Glomerular endothelial cell (primary cell): ENCODE measurements at regions not wholly inside any gene's neighbourhood (a gene's known extent, or its start where the extent isn't known, plus 50 kb on each side); places are given as distances from the start of the nearest gene placed in this dataset.
A peak's percentile ranks its signal among the peaks of the same experiment; 100 is the strongest.
"Not testable (repeated sequence)": the region's sequence is repeated elsewhere in the genome, so short reads cannot be mapped to it uniquely, and the experiment has no call there.

Experiments
- DNase-seq: peaks from one replicate; pipeline ENCODE4 v3.0.0-alpha.2; 2011; ENCODE audit warnings: low read depth, low spot score; ENCODE audit errors: extremely low read depth

GRCh38 chr21:27525780-27526179, 558.9 kb upstream of the ADAMTS5 start:
- DNase-seq = no peak

- DNase-seq = peak; percentile 25
Measured at GRCh38 chr21:27519361-27519760, 552.5 kb upstream of the ADAMTS5 start.

- DNase-seq = not testable (repeated sequence)
Measured at GRCh38 chr21:27517177-27517576, 550.3 kb upstream of the ADAMTS5 start.

- no peak for DNase-seq
Measured at GRCh38 chr21:27515676-27516075, 548.8 kb upstream of the ADAMTS5 start.

GRCh38 chr21:27513825-27514224, 546.9 kb upstream of the ADAMTS5 start:
- no peak for DNase-seq

- DNase-seq = no peak
Measured at GRCh38 chr21:27513016-27513415, 546.1 kb upstream of the ADAMTS5 start.

GRCh38 chr21:27511233-27511632, 544.3 kb upstream of the ADAMTS5 start:
- no peak for DNase-seq

GRCh38 chr21:27507695-27508094, 540.8 kb upstream of the ADAMTS5 start:
- DNase-seq = no peak

- no peak for DNase-seq
Measured at GRCh38 chr21:27505516-27505915, 538.6 kb upstream of the ADAMTS5 start.

GRCh38 chr21:27502801-27503200, 535.9 kb upstream of the ADAMTS5 start:
- DNase-seq = no peak

GRCh38 chr21:27498025-27498424, 531.1 kb upstream of the ADAMTS5 start:
- DNase-seq = no peak

GRCh38 chr21:27495836-27496235, 528.9 kb upstream of the ADAMTS5 start:
- DNase-seq = no peak

GRCh38 chr21:27493542-27493941, 526.7 kb upstream of the ADAMTS5 start:
- DNase-seq = no peak

GRCh38 chr21:27487676-27488075, 520.8 kb upstream of the ADAMTS5 start:
- DNase-seq = no peak

GRCh38 chr21:27480841-27481261, 514.0 kb upstream of the ADAMTS5 start:
- DNase-seq = no peak

- no peak for DNase-seq
Measured at GRCh38 chr21:27477296-27477695, 510.4 kb upstream of the ADAMTS5 start.

- no peak for DNase-seq
Measured at GRCh38 chr21:27476696-27477095, 509.8 kb upstream of the ADAMTS5 start.

- no peak for DNase-seq
Measured at GRCh38 chr21:27475363-27475955, 508.6 kb upstream of the ADAMTS5 start.

- DNase-seq = no peak
Measured at GRCh38 chr21:27467366-27467765, 500.5 kb upstream of the ADAMTS5 start.

- DNase-seq = no peak
Measured at GRCh38 chr21:27466140-27466539, 499.3 kb upstream of the ADAMTS5 start.

GRCh38 chr21:27464648-27465047, 497.8 kb upstream of the ADAMTS5 start:
- no peak for DNase-seq

GRCh38 chr21:27462726-27463125, 495.8 kb upstream of the ADAMTS5 start:
- DNase-seq = no peak

GRCh38 chr21:27454234-27454633, 487.3 kb upstream of the ADAMTS5 start:
- DNase-seq = no peak
